ENCODE measurements at regions not wholly inside any gene's neighbourhood (a gene's known extent, or its start where the extent isn't known, plus 50 kb on each side); places are given as distances from the start of the nearest gene placed in this dataset.

DNA sequence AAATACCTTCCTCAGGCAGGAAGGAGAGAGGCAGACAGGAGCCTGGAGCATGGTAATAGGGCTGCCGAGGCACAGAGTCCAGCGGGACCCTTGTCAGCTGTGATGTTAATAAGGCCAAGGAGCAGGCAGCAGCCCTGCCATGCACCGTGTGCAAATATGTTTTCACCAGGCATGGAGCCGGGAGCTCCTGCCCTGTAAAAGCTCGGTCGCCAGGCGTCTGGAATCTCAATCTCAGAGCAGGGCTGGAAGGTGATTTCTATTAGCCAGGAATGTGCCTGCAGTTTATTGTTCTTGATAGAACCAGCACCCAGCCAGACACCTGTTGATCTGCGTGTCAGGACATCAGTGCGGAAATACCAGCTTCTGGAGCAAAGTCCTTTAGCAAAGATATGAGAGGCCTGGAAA lies 469.8 kb downstream of the GLRX3 start:
- TF ChIP-seq, protein P1, sequence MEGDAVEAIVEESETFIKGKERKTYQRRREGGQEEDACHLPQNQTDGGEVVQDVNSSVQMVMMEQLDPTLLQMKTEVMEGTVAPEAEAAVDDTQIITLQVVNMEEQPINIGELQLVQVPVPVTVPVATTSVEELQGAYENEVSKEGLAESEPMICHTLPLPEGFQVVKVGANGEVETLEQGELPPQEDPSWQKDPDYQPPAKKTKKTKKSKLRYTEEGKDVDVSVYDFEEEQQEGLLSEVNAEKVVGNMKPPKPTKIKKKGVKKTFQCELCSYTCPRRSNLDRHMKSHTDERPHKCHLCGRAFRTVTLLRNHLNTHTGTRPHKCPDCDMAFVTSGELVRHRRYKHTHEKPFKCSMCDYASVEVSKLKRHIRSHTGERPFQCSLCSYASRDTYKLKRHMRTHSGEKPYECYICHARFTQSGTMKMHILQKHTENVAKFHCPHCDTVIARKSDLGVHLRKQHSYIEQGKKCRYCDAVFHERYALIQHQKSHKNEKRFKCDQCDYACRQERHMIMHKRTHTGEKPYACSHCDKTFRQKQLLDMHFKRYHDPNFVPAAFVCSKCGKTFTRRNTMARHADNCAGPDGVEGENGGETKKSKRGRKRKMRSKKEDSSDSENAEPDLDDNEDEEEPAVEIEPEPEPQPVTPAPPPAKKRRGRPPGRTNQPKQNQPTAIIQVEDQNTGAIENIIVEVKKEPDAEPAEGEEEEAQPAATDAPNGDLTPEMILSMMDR (conservative IDR thresholded peaks at IDR 0.05; ENCODE audit: low read length) = no peak
- TF ChIP-seq EZH2phosphoT487 (IDR thresholded peaks at IDR 0.05; ENCODE audit: borderline replicate concordance, low read depth, low read length) = no peak
